ENCODE measurements at regions not wholly inside any gene's neighbourhood (a gene's known extent, or its start where the extent isn't known, plus 50 kb on each side); places are given as distances from the start of the nearest gene placed in this dataset.

DNA sequence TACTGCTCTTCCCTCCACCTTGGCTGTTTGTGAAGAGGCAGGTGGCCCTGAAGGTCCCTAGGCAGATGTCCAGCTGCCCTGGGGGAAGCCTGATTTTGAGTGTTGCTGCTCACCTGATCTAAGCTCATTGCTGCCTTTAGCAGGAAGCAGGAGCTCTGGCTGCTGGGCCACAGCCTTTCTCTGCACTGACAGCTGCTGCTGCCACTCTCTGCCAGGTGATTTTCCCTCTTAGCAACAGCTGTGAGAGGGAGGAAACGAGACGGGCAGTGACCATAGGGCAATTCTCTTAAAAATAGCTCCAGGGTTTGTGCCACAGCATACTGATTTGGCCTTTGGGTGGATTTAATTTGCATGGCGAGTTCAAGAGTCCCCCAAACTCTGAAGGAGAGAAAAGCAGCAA is 415.8 kb upstream of the SEMA6D start:
- TF ChIP-seq CTCF (IDR thresholded peaks at IDR 0.05) (no peak), POLR2AphosphoS5 (IDR thresholded peaks at IDR 0.05; ENCODE audit: low read depth, low read length) (no peak)
